ENCODE measurements at regions not wholly inside any gene's neighbourhood (a gene's known extent, or its start where the extent isn't known, plus 50 kb on each side); places are given as distances from the start of the nearest gene placed in this dataset.

- TF ChIP-seq BACH2 (CRISPR knock-in tag; IDR thresholded peaks at IDR 0.05; ENCODE audit: borderline replicate concordance) (no peak), CREB5 (CRISPR knock-in tag; IDR thresholded peaks at IDR 0.05; ENCODE audit: low read depth) (no peak), TSHZ2 (CRISPR knock-in tag; IDR thresholded peaks at IDR 0.05) (no peak), OSR1 (CRISPR knock-in tag; IDR thresholded peaks at IDR 0.05) (no peak), PPARA (CRISPR knock-in tag; IDR thresholded peaks at IDR 0.05; ENCODE audit: borderline replicate concordance) (no peak), ZC3H10 (CRISPR knock-in tag; IDR thresholded peaks at IDR 0.05) (no peak), ISL1 (CRISPR knock-in tag; IDR thresholded peaks at IDR 0.05) (no peak), TOX (CRISPR knock-in tag; IDR thresholded peaks at IDR 0.05; ENCODE audit: borderline replicate concordance) (no peak), ZNF8 (CRISPR knock-in tag; IDR thresholded peaks at IDR 0.05) (no peak), ZFP30 (CRISPR knock-in tag; IDR thresholded peaks at IDR 0.05) (no peak), PATZ1 (CRISPR knock-in tag; IDR thresholded peaks at IDR 0.05; ENCODE audit: borderline replicate concordance) (no peak)
Measured at GRCh38 chr9:7984692-7985091, 185.1 kb upstream of the DMAC1 start.

GRCh38 chr9:7984203-7984602, 184.6 kb upstream of the DMAC1 start:
- TF ChIP-seq ESRRG (CRISPR knock-in tag; IDR thresholded peaks at IDR 0.05) (no peak), CSDC2 (CRISPR knock-in tag; IDR thresholded peaks at IDR 0.05) (no peak), TCF4 (CRISPR knock-in tag; IDR thresholded peaks at IDR 0.05; ENCODE audit: borderline replicate concordance) (no peak), RARB (CRISPR knock-in tag; IDR thresholded peaks at IDR 0.05) (no peak), PPARA (CRISPR knock-in tag; IDR thresholded peaks at IDR 0.05; ENCODE audit: borderline replicate concordance) (no peak), ZFP3 (CRISPR knock-in tag; IDR thresholded peaks at IDR 0.05) (no peak), ZFP30 (CRISPR knock-in tag; IDR thresholded peaks at IDR 0.05) (no peak), ARNTL (CRISPR knock-in tag; IDR thresholded peaks at IDR 0.05; ENCODE audit: borderline replicate concordance, low read depth) (no peak), TSHZ2 (CRISPR knock-in tag; IDR thresholded peaks at IDR 0.05) (no peak), GLIS3 (CRISPR knock-in tag; IDR thresholded peaks at IDR 0.05) (no peak), POU6F1 (CRISPR knock-in tag; IDR thresholded peaks at IDR 0.05; ENCODE audit: borderline replicate concordance, low read depth) (no peak), CREB5 (CRISPR knock-in tag; IDR thresholded peaks at IDR 0.05; ENCODE audit: low read depth) (no peak), PATZ1 (CRISPR knock-in tag; IDR thresholded peaks at IDR 0.05; ENCODE audit: borderline replicate concordance) (no peak), TOX (CRISPR knock-in tag; IDR thresholded peaks at IDR 0.05; ENCODE audit: borderline replicate concordance) (no peak), ZNF8 (CRISPR knock-in tag; IDR thresholded peaks at IDR 0.05) (no peak), ZNF70 (CRISPR knock-in tag; IDR thresholded peaks at IDR 0.05) (no peak), BACH2 (CRISPR knock-in tag; IDR thresholded peaks at IDR 0.05; ENCODE audit: borderline replicate concordance) (no peak), CSRNP3 (CRISPR knock-in tag; IDR thresholded peaks at IDR 0.05) (no peak), ZC3H10 (CRISPR knock-in tag; IDR thresholded peaks at IDR 0.05) (no peak)

More at GRCh38 chr9:7984692-7985091, 185.1 kb upstream of the DMAC1 start:
- ATAC-seq, result no peak

More at GRCh38 chr9:7984203-7984602, 184.6 kb upstream of the DMAC1 start:
- no peak for ATAC-seq

All from SK-N-SH treated with all-trans-retinoic acid at 6 μM for 48 hours (cell line).